ENCODE measurements at regions not wholly inside any gene's neighbourhood (a gene's known extent, or its start where the extent isn't known, plus 50 kb on each side); places are given as distances from the start of the nearest gene placed in this dataset.

DNA sequence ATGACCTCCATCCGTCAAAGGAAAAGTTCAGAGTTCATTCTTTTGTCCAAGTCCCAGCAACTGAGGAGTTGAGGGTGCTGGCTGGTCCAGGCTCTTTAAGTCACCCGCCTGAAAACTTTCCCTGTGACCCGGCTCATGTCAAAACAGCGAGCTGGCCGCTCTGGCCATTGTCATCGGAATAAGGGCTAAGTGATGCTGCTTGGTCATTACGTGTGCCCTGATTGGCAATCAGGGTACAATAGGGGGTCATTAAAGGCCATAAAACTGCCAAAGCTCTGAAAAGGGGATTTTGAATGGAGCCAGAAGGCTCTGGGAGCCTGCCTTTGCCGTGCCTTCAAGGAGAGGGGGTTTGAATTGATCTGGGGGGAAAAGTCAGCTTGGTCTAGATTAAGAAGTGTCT, 88.5 kb upstream of the IRX3 start:
- no peak for TF ChIP-seq POLR2A (IDR thresholded peaks at IDR 0.05)
- no peak for TF ChIP-seq CTCF (IDR thresholded peaks at IDR 0.05)
